IPS DF 19.7 (cell line): ENCODE measurements at regions not wholly inside any gene's neighbourhood (a gene's known extent, or its start where the extent isn't known, plus 50 kb on each side); places are given as distances from the start of the nearest gene placed in this dataset.

Source experiments
- DNase-seq: peaks from one replicate; pipeline ENCODE4 v3.0.0-alpha.2; 2013; ENCODE audit warnings: low read depth, low spot score

- DNase-seq, result no peak
These were observed 320.2 kb upstream of the OR4E1 start for GRCh38 chr14:21993837-21994236.

- no peak for DNase-seq
These were observed 319.5 kb upstream of the OR4E1 start for GRCh38 chr14:21993070-21993469.

GRCh38 chr14:21991130-21991529 lies 317.5 kb upstream of the OR4E1 start:
- no peak for DNase-seq

DNA sequence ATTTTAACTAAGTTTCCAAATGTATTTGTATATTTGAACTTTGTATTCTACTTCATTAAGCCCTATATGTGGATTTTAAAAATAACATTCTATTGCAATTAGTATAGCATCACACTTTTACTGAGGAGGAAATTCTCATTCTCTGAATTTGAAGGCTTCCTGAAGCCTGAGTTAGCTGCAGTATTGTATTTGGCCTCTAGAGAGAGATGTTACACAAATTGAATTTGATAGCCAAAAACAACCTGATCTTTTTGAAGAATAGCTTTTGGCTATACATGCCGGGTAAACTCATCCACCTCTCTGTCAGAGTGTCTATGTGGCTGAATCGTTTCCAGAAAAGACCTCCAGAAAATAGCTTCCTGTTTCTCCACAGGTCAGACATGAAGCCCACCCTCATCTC lies 316.5 kb upstream of the OR4E1 start:
- DNase-seq, result no peak

DNA sequence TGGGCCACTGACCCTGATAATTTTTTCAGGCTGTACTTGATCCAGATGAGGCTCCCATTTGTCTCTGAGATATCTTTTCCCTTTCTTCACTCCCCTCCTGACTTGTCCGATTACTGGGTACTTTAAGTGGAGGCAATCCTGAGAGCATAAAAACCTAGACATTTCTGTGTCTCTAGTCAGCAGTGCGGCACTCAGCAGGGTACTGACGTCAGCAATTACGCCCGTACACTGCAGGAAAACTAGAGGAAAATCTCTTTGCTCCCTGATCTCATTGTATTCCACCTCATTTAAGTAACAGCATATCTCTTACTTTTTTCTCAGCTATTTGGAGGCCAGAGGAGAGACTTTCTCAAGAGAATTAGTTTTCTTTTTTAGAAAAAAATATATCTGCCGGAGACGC lies 315.5 kb upstream of the OR4E1 start:
- no peak for DNase-seq

DNA sequence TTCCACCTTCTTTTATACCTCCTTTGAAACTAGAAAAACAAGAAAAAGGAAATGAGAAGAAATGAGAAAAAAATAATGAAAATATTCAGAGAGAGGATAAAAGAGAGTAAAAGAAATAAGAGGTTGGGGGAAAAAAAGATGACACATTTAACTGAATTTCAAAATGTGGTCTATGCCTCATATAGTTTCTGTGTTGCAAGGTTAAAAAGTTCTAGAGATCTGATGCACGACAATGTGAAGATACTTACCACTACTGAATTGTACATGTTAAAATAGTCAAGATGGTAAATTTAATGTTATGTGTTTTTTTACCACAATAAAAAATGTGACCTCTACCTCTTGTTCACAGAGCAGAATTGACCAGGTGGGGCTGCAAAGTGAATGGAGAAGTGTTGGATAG lies 314.8 kb upstream of the OR4E1 start:
- DNase-seq, result no peak

- peak; percentile 35 for DNase-seq
These were observed 314.3 kb upstream of the OR4E1 start for GRCh38 chr14:21987937-21988336.

DNA sequence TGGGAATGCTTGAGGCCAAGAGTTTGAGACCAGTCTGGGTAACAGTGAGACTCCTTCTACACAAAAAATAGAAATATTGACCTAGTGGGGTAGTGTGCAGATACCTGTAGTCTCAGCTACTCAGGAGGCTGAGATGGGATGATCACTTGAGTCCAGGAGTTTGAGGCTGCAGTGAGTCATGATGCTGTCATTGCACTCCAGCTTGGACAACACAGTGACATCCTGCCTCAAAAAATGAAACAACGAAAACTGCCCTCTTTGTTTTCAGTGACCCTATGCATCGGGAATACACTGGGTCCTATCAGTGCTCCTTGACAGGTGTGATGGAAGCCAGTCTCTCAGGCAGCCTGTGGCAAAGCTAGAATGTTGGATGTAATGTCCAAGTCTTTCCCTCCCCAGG lies 311.5 kb upstream of the OR4E1 start:
- DNase-seq, result no peak

DNA sequence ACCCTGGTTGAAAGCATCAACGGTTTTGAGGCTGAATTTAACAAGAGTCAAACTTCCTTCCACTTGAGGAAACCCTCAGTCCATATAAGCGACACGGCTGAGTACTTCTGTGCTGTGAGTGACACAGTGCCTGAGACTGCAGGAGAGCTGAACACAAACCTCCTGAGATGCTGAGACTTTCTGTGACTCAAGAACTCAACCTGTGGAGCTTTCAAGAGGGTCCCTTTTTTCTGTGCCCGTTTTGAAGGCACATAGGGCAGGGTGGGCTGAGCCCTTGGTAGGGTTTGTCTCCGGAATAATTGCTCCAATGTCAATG lies 305.3 kb upstream of the OR4E1 start:
- no peak for DNase-seq

DNA sequence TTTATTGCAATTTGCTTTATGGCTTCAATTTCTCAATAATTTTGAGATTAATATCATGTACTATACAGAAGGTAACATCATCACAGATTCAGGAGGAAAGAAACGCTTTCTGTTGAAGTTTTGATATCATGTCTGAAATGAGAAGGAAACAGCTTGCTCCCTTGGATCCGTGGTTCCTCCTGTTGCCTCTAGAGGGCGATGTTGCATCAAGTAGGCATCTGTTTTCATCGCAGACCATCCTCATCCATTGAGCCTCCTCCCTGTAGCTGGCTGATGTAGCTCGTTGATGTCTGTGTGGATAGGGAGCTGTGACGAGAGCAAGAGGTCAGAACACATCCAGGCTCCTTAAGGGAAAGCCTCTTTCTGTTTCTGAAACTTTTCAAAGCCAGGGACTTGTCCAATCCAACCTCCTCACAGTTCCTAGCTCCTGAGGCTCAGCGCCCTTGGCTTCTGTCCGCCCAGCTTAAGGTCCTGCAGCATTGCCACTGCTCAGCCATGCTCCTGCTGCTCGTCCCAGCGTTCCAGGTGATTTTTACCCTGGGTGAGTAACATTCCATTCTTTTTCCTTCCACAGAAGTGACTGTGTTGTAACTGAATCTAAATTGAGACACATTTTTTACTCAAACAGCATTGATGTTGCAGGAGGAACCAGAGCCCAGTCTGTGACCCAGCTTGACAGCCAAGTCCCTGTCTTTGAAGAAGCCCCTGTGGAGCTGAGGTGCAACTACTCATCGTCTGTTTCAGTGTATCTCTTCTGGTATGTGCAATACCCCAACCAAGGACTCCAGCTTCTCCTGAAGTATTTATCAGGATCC lies 304.8 kb upstream of the OR4E1 start:
- no peak for DNase-seq

DNA sequence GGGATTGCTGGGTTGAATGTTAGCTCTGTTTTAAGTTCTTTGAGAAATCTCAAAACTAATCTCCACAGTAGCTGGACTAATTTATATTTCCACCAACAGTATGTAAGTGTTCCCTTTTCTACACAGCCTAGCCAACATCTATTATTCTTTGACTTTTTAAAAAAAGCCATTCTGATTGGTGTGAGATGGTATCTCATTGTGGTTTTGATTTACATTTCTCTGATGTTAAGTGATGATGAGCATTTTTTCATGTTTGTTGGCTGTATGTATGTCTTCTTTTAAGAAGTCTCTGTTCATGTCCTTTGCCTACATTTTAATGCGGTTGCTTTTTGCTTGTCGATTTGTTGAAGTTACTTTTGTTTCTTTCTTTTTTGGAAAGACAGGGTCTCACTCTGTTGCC lies 301.1 kb upstream of the OR4E1 start:
- no peak for DNase-seq

GRCh38 chr14:21965042-21965441 lies 291.4 kb upstream of the OR4E1 start:
- no peak for DNase-seq

GRCh38 chr14:21964180-21964579 lies 290.6 kb upstream of the OR4E1 start:
- no peak for DNase-seq

- no peak for DNase-seq
These were observed 287.0 kb upstream of the OR4E1 start for GRCh38 chr14:21960636-21961035.

DNA sequence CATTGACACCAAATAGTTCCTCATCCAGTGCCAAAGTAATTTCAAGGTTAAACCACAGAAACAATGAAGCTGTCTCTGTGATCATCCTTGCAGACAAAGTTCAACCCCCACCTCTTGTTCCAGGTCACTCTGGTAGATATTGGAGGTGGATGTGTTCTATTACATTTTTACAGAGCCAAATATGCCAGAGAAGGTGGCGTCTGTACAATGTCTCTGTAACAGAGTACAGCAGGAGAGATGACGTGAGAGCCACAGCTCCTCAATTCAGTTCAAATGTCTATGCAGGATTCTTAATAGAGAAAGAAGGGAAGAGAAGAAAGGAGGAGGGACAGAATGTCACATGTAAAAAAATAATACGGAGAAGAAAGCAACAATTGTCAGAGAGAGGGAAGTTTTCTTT lies 268.3 kb upstream of the OR4E1 start:
- no peak for DNase-seq

DNA sequence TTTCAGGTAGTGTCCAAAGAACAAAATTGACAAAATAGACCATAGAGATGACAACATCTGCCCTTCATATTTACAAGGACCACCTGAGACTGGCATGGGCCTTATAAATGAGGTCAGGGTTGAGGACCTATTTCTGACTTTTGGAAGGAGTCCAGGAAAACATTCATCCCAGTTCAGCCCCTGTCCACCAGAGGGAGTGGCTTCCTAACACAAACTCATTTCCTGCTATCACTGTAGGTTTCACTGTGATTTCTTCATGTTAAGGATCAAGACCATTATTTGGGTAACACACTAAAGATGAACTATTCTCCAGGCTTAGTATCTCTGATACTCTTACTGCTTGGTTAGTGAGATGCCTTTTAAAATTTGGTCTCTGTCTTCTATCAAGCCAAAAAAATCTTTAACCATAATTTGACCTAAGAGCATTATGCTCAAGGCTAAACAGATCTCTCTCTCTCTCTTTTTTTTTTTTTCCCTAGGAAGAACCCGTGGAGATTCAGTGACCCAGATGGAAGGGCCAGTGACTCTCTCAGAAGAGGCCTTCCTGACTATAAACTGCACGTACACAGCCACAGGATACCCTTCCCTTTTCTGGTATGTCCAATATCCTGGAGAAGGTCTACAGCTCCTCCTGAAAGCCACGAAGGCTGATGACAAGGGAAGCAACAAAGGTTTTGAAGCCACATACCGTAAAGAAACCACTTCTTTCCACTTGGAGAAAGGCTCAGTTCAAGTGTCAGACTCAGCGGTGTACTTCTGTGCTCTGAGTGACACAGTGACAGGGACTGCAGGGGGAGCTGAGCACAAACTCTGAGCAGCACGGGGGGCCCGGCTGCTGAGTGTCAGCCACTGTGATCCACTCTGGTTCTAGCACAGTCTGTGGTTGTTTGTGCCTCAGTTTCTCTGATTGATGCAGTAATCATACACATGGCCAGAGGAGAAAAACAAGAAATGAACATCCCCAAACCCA lies 267.6 kb upstream of the OR4E1 start:
- DNase-seq, result no peak

DNA sequence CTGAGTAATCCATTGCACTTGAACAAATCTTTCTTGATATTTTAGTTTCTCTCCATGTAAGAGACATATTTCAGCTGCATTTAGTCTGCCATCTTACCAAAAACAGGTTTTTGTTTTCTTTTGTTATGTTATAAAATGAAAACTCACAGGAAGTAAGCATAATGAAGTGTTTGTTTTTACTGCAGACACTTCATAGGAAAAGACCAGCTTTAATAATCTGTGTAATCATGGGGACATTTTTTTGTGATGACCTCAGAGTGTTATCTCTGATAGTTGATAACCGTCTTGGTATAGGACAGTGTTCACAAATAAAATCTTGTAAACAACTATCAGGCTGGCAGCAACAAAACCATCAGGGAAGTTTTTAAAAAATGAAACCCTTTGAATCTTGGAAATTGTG lies 266.2 kb upstream of the OR4E1 start:
- no peak for DNase-seq

- no peak for DNase-seq
These were observed 264.4 kb upstream of the OR4E1 start for GRCh38 chr14:21937996-21938395.

GRCh38 chr14:21933681-21934080 lies 260.1 kb upstream of the OR4E1 start:
- no peak for DNase-seq

- peak; percentile 15 for DNase-seq
These were observed 250.9 kb upstream of the OR4E1 start for GRCh38 chr14:21924479-21924878.

DNA sequence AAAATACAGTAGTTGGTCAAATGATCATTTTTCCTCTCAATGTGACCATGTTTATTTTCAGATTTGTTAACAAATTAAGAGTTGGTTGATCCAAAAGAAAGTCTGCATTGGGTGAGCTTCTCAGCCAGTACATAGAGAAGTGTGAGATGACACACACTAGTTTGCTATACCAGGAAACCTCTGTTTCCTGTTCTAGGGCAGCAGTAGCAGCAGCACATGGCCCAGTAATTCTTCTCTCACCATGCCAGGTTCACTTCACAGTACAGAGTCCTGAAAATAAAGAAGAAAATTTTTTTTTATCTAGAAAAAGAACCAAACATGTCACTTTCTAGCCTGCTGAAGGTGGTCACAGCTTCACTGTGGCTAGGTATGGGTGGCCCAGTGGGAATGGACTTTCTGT lies 250.2 kb upstream of the OR4E1 start:
- DNase-seq, result no peak

- DNase-seq, result no peak
These were observed 247.8 kb upstream of the OR4E1 start for GRCh38 chr14:21921453-21921852.
